ENCODE measurements at regions not wholly inside any gene's neighbourhood (a gene's known extent, or its start where the extent isn't known, plus 50 kb on each side); places are given as distances from the start of the nearest gene placed in this dataset.

DNA sequence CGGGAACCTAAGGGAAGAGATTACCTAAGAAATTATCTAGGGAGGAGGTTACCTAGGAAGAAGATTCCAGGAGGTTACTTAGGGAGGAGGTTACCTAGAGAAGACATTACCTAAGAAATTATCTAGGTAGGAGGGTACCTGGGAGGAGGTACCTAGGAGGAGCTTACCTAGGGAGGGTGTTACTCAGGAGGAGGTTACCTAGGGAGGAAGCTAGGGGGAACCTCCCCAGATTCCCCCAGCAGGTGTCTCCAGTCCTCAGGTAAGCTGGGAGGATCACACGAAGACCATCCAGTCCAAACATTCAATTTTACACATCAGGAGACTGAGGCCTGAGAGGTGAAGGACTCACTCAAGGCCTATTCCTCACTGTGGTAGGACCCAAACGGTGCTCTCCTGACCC is 482.8 kb downstream of the TBC1D22A start:
- H3K36me3 ChIP-seq (ENCODE audit: control insufficient read depth in 1 of 2, insufficient read depth in 2 of 2, low read length in 2 of 2): no peaks in the 10 kb centered on the region
- H4K20me1 ChIP-seq (ENCODE audit: insufficient read depth): no peaks in the 10 kb centered on the region
- RAD21 ChIA-PET (ENCODE audit: low non-redundant PET in 1 of 2, low total read pairs in 2 of 2, uncharacterized antibody in 2 of 2, unreplicated experiment in 2 of 2): no interaction called here
- H3K27ac ChIP-seq (ENCODE audit: low read depth, low read length): no peak overlapping the region
- H3K4me3 ChIP-seq (replicated peaks in 1 of 2; ENCODE audit: low read depth in 1 of 2, low read length in 2 of 2): no peak overlapping the region
- H3K4me1 ChIP-seq (ENCODE audit: control insufficient read depth in 1 of 2, insufficient read depth in 2 of 2, low read length in 2 of 2): peaks cover 0 to 17% of the 10 kb centered on the region in 2 experiments; a peak in 2 of 4 replicates
- TF ChIP-seq ZNF274 (IDR thresholded peaks at IDR 0.05; ENCODE audit: low read depth, low read length) (no peak), YY1 (IDR thresholded peaks at IDR 0.05; ENCODE audit: extremely low read depth, insufficient replicate concordance, low read depth, low read length) (no peak), EGR1 (IDR thresholded peaks at IDR 0.05; ENCODE audit: low read depth) (no peak), POLR2A (IDR thresholded peaks at IDR 0.05; ENCODE audit: borderline replicate concordance, extremely low read depth, insufficient read depth, insufficient read length) (no peak), CEBPB (IDR thresholded peaks at IDR 0.05; ENCODE audit: low read depth) (no peak), POLR2AphosphoS5 (IDR thresholded peaks at IDR 0.05; ENCODE audit: low read depth, low read length) (no peak), JUND (IDR thresholded peaks at IDR 0.05) (no peak), ZBTB33 (IDR thresholded peaks at IDR 0.05; ENCODE audit: extremely low read depth, insufficient replicate concordance, low read length) (no peak), CTCF (IDR thresholded peaks at IDR 0.05 in 2 of 3, conservative IDR thresholded peaks at IDR 0.05 in 1 of 3; ENCODE audit: borderline replicate concordance in 1 of 3, insufficient read depth in 1 of 3, low read depth in 2 of 3, low read length in 2 of 3) (no peak), ZFX (IDR thresholded peaks at IDR 0.05) (no peak), RAD21 (IDR thresholded peaks at IDR 0.05; ENCODE audit: low read depth) (no peak), ELF1 (IDR thresholded peaks at IDR 0.05; ENCODE audit: borderline replicate concordance, low read depth) (no peak), REST (IDR thresholded peaks at IDR 0.05; ENCODE audit: low read depth) (no peak), SIN3A (IDR thresholded peaks at IDR 0.05; ENCODE audit: low read depth) (no peak), SRF (IDR thresholded peaks at IDR 0.05; ENCODE audit: low read depth) (no peak)
- TF ChIP-seq, protein P1, sequence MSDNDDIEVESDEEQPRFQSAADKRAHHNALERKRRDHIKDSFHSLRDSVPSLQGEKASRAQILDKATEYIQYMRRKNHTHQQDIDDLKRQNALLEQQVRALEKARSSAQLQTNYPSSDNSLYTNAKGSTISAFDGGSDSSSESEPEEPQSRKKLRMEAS (IDR thresholded peaks at IDR 0.05): no peak
- intact Hi-C loops (cut with micrococcal nuclease): no loop called here
- H3K79me2 ChIP-seq (ENCODE audit: insufficient read depth, low read length): no peaks in the 10 kb centered on the region
- H3K9ac ChIP-seq (ENCODE audit: low read length): no peak overlapping the region
- H2AFZ ChIP-seq (ENCODE audit: low read depth, low read length, poor library complexity, severe bottlenecking): no peak overlapping the region
- peaks cover 4% of the 10 kb centered on the region; the same call in 1 of the 2 replicates for H3K27me3 ChIP-seq (ENCODE audit: insufficient read depth, low read length)
- no peak overlapping the region for H3K4me2 ChIP-seq (ENCODE audit: low read length)
- peaks cover 0 to 4% of the 10 kb centered on the region in 2 experiments; a peak in 1 of 4 replicates for H3K9me3 ChIP-seq (ENCODE audit: control insufficient read depth in 1 of 2, insufficient read depth in 1 of 2, low read depth in 1 of 2, low read length in 2 of 2)
- DNase-seq (ENCODE audit: low read depth, low spot score) (no peak), ATAC-seq (peak; percentile 53)
- BruUV-seq (replicated peaks): no TSS peak
- CTCF ChIA-PET: no interaction called here
- POLR2A ChIA-PET: no interaction called here
- H3K9me2 ChIP-seq (ENCODE audit: insufficient read depth): no peaks in the 10 kb centered on the region
